Stimulated activated CD8-positive, alpha-beta memory T cell treated with anti-CD3 and anti-CD28 coated beads, Interleukin-7, amount 100 ng/mL, for 48 hours (primary cell): ENCODE measurements at regions not wholly inside any gene's neighbourhood (a gene's known extent, or its start where the extent isn't known, plus 50 kb on each side); places are given as distances from the start of the nearest gene placed in this dataset.

Experiments
- DNase-seq, 2 donors: peaks; one replicate each; pipeline ENCODE4 v3.0.0-alpha.2; 2020; ENCODE audit warnings: low read depth in 1 of 2; ENCODE audit errors: extremely low read depth in 1 of 2

DNA sequence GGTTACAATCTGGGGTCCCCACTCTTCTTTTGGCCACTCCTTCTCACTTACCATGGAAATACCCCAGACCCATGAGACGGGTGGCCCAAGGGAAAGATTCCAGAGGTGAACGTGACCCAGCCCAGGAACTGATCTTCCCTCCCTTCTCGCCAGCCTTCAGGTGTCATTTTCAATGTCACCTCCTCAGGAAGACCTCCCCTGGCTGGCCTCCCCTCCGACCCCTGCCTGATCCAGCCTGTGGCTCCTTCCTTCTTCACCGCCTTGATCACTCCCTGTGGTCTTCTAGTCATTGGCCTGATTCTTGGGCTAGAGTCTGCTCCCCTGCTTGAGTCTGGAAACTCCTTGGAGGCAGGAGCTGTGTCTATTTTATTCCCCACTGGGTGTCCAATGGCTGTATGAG, 146.1 kb downstream of the SMAD6 start:
- DNase-seq = no peak

DNA sequence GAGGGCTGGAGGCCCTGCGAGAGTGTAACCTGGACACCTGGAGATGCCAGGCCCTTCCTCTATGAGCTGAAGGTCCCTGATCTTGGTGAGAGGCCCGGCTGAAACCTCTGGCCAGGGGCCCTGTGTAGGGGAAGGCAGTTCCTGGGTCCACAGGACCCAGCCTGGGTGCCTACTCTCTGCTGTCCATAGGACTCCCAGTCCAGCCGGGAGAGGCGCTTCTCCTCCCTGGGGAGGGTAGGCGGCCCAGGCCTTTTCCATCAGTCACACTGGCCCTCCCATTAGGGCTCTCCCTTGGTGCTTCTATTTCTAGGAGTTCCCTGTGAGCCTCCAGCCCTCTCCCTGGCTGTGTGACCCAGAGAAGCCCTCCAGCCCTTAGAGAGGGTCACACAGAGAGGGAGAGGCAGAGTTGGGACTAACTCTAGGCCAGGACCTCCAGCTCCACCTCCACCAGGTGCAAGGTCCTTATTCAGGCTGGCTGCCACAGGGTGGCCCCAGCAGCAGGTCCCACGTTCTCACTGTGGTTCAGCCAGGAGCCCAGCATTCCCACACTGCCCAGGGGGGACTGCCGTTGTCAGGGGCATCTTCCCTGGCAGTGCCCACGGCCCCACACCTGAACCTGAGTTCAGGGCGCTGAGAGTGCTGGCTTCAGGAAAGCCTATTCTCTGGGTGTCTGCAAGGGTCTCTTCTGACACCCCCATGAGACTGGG, 146.8 kb downstream of the SMAD6 start:
- no peak for DNase-seq

DNA sequence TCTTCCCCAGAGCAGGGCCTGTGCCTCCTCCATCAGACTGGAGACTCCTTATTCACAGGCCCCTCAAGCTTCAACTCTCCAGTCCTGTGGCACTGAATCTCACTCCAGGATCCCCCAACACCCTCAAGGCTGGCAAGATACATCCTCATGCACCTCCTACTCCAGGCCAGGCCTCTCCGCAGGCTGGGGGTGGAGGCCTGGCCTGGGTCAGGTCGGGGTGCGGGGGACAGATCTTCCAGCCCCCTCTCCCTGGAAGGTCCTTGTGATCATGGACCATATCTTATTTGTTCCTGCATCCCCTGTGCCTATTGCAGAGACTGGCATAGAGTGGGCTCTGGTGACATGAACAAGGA, 147.3 kb downstream of the SMAD6 start:
- no peak for DNase-seq

DNA sequence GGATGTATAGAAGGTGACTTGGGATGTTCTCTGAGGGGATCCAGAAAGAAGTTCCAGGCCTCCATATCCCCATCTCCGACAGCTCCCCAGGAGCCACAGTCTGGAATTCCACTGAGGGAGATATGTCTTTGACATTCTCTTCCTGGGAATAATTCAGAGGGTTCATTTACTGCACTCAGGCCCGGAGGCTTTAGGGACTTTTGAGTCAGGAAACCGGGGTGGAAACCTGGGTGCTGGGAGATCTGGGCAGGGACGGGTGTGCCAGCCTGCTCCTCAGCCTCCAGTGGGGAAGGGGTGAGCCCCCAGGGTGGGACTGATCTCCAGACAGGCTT, 147.7 kb downstream of the SMAD6 start:
- no peak for DNase-seq

DNA sequence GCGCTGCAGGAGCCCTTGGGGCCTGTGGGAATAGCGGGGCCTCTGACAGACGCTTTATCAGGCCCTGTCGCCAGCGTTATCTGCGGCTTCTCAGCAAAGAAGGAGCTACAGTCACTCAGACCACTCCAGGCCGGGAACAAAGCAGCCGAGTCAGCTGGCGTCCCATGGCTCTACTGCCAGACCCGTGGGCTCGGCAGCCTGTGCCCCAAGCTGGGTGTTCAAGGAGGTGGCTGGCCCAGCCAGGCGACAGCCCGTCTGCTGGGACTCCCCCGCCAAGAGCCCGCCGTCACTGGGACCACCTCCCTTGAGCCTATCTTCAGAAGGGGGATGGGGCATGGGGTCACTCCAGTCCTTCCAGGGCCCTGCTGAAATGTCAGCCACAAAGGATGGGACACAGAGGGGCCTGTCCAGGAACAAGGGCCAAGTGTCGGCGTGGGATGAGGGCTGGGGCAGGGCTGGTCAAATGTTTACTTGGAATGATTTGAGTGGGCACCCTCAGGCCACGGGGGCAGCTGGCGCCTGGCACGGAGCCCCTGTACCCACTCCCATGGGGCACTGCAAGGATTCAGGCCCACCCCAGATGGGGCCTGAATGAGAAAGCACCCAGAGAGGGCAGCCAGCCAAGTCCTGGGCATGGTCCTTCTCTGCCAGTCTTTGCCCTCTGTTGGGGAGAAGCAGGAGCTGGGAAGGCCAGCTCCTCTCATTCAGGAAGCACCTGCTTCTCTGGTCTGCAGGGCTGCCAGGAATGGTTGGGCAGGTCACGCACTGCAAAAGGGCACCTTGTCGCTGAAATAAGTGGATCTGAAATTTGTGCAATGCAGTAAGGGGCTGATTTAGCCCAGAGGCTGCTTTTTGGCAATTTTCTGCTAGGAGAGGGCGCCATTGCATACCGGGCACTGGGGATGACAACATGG, 148.3 kb downstream of the SMAD6 start:
- DNase-seq = no peak

DNA sequence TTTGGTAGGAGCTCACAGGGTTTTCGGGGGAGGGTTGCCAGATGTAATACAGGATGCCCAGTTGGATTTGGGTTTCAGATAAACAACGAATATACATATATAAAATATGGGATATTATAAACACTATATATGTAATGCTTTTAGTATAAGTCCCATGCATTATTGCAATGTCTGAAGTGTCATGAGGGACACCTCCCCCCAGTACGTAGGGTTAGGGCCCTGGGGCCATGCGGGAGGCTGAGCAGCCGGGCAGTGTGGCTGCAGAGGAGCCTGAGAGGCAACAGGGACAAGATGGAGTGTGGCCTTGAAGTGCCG, 148.9 kb downstream of the SMAD6 start:
- no peak for DNase-seq

DNA sequence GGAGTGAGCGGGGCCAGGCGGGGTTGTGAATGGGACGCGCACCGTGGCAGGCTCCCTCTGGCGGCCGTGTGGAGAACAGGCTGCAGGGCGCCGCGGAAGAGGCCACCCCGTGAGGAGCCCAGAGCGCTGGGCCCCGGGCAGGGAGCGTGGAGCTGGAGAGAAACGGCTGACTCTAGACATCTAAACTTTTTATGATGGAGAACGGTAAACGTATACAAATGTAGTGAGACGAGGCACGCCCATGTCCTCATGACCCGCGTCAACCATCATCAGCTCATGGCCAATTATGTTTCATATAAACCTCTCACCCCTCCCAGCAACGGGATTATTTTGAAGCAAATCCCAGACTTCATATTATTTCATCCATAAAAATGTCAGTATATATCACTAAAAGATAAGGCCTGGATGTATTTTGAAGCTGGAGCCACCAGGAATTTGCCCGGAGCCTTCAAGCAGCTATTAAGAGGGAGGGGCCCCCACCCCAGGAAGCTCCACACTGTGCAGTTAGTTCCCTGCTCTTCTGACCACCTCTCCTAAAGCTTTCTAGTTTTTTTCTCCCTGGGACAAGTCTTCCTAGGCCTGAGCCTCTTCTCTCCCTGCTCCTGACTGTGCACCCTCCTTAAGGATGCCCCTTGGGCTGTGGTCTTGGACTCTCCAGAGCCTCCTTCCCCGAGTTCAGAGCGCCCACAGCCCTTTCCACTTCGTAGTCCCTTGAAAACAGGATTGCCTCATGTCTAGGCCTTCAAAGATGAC, 149.5 kb downstream of the SMAD6 start:
- peak; percentile 50 to 63 for DNase-seq

DNA sequence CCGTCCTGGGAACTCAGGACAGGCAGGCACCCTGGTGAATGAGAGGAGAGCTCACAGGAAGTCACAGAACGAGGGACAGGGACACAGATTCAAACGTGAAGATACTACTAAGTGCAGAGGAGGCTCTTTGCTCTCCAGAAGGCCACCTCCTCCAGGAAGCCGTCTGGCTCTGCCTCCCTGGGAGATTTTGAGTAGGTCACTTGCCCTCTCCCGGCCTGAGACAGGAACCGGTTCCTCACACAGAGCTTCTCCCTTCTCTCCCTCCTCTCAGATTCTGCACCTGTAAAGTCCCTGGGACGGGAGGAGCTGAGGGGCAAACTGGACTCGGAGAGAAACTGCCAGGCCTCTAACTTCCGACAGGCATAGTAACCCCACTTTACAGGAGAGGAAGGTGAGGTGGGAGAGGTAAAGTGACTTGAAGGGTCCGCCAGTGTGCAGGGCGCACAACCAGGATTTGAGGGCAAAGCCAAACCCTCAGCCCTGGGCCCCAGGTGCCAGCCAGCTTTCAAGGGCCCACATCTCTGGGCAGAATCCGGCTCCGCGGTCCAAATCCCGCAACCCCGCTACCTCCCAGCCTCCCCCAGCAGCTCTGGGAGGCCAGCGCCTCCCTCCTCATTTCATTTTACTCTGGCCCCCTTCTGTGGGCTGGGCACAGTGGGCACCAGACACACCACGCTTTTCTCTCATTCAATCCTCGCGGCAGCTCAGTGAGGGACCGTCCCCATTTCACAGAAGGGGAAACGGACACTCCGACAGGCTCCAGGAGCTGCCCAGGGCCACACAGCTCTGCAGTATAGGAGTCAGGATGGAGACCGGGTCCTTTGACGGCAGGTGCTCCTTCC, 150.2 kb downstream of the SMAD6 start:
- no peak for DNase-seq

DNA sequence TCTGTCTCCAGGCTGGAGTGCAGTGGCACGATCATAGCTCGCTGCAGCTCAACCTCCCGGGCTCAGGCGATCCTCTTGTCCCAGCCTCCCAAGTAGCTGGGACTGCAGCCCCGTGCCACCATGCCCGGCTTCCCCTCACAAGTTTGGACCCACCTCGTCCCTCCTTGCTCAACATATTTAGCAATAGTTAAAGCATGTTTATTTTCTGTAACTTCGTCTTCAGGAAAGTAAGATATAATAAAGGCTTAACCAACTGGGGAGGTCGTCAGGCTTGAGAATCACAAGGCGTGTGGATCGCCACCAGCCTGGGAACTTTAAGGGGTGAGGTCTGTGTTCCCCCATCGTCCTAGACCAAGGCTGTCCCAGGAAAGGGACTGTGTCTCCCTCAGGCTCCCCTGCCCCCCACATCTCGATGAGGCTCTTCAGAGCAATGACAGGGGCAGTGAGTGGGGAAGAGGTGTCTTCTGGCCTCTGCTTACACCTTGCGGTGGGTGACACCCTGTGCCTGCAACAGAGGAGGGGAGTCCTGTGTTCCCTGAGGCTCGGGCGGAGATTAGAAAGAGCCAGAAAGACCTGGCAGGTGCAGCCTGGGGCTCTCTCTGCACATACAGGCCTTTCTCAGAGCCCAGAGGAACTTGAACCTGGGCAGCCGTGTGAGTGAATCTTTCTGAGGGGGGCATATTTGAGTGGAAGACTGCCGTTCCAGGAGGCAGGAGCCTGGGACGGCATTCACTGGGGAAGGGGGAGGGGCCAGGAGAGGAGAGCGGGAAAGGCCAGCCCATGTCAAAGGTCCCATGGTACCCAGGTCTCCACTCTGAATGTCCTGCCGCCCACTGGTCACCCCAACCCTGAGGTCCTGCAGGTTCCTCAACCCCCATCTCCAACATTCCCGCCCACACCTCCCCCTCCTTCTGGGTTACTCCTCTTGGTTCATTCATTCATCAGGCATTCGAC, 152.3 kb downstream of the SMAD6 start:
- no peak for DNase-seq

DNA sequence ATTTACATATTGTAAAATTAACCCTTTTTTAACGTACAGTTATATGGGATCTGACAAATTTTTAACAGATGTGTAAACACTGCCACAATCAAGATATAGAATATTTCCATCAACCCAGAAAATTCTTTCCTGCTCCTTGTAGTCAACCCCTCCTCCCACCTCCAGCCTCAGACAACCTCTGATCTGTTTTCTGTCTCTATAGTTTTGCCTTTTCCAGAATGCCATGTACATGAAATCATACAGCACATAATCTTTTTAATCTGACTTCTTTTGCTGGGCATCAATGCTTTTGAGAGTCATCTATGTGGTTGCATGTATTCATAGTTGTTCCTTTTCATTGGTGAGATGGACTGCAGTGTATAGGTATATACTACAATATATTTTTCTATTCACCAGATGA, 153.0 kb downstream of the SMAD6 start:
- no peak for DNase-seq

DNA sequence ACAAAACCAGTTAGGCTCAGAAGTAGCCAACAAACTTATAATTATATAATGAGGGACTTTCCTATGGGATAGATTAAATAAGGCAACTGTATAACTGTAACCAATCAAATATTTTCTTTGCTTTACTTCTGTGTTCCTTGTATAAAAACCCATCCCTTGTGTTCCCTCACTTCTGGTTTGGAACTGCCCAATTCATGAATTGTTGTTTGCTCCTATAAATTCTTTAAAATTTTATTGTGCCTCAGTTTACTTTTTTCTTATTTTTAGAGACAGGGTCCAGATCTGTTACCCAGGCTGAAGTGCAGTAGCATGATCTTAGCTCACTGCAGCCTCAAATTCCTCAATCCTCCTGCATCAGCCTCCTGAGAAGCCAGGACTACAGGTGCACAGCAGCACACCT, 155.7 kb downstream of the SMAD6 start:
- DNase-seq = no peak

DNA sequence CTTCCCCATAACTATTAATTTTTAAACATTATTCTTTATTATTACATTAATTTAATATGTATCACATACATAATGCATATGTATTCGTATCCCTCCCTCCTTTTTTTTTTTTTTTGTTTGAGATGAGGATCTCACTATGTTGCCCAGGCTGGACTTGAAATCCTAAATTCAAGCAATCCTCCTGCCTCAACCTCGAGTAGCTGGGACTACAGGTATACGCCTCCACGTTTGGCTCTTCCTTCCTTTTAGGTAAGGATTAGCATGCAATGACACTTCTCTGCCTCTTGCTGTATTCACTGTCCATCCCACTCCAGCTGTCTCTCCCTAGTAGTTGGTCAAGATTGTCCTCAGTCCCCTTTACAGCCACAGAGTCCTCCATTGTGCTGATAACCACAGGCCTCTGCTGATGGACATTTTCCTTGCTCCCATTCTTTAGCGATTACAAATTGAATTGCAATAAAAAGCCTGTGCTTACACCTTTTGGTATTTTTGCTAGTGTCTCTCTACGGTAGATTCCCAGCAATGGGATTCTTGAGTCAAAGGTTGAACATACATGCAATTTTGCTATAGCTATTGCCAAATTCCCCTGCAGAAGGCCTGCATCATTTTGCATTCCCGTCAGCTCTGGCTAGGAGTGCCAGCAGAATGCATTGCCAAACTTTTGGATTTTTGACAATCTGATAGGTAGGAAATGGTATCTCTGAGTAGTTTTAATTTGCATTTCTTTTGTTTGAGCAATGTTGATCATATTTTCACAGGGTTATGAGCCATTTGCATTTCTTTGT, 156.6 kb downstream of the SMAD6 start:
- DNase-seq = no peak

DNA sequence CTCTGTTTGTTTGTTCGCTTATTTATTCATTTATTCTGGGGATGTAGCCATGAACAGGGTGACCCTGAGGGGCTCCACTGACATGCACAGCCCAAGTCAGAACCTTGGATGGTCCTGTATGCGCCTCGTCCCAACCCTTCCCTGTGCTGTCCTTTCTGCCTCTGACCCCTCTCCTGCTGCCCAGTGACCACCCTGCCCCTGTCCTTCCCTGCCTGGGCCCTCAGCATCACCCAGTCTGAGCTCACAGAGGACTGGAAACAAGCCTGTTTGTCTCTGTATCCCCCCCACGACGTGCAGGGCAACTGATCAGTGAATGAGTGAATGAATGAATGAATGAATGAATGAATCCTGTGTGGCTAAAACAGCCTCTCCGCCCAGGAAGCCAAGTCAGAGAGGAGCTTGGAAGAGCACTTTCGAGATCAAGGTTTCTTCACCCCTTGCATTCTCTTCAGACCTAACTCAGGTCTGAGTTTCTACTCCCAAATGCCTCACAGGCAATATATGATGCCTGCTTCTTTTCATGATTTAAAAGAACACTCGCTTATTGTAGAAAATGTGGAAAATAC, 157.7 kb downstream of the SMAD6 start:
- no peak for DNase-seq

DNA sequence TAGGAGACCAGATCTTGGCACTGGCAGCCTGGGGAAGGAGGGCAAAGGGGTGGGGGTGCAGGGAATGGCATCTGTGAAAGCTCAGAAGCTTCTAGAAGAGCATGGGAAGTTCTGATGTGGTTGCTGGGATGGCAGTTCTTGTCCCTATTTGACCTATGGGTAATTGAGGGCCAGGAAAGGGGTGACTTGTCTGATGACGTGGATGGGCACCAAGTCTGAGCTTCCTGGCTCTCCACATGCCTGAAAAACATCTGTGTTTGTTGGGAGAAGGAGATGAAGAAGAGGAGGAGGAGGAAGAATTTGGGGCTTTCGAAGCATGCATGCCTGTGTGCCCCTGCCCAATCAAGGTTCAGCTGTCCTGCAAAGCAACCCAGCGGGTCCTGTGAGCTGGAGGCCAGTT, 158.8 kb downstream of the SMAD6 start:
- no peak for DNase-seq

DNA sequence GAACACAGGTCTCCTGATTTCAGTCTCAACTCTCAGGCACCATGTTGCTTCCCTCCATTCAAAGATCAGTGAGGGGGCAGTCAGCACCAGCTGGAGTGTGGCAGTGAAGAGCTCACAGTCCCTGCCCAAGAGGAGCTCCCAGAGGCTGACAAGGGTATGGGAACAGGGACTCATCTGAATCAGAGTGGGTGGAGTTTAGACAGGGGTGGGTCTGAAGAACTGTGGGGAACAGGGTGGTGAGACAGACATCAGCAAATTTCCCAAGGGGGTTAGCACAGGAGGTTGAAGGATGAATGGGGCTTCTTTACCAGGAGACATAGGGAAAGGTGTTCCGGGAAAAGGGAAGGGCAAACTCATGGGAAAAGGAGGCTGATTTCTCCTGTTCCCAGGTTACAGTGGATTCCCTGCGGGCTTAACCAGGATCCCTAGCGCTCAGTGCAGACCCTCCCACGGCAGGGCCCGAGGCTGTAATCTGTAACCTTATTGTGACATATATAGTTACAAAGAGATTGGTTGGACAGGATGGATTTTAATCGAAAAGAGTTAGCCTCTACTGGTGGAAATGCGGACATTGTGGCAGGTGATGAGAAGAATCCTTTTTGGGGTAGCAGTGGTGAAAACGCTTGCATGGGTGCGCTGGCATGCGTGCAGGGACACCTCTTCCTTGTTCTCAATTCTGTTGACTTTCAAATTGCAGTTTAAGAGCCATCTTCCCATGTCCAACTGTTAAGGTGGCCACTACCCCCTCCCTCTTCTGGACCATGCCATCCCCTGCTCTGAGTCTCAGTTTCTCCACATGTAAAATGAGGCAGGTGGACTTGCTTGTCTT, 160.3 kb downstream of the SMAD6 start:
- no peak for DNase-seq

DNA sequence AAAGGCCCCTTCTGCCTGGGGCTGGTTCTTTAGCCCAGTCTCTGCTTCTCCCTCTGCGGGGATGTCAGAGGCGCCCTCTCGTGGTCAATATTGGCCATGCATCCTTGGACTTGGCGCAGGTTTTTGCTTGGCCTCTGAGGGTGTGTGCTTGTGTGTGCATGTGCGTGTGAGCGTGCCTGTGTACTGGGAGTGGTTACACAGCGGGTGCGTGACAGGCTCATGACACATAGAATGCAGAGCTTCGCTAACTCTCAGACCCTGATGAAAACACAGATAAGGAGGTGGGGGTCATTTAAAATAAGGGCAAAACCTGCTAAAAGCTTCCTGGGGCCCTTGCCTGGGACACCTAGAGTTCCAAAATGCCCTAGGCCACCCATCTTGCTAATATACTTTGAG, 160.9 kb downstream of the SMAD6 start:
- peak; percentile 47 to 52 for DNase-seq

DNA sequence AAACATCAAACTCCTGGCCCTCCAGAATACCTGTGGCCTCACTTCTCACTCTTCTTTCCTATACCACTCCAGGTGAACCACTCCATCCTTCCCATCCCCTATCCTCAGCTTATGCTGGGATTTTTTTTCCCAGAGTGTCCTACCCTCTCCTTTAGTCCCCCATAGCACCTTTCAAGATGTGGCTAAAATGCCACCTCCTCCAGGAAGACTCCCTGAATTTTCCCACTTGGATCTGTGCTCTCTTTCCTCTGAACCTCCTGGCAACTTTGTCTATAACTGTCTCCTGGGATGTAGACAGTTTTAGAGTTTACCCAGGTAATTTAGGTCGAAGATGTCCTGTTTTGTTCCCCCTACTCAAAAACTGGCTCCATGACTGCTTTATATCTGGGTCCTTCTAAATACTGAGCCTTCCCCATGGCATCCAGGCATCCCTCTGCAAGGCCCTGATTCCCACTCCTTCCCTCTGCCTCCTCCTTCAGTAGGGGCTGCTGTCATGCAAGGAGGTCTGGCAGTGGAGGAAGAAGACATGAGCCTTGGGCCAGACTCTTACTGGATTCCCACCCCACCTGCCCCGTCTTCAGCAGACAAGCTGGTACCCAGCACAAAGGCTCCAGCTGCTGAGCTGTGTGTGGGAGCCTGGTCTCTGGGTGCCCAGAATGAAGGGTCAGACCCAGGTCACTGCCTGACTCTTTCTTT, 161.5 kb downstream of the SMAD6 start:
- no peak for DNase-seq
